ENCODE measurements at regions not wholly inside any gene's neighbourhood (a gene's known extent, or its start where the extent isn't known, plus 50 kb on each side); places are given as distances from the start of the nearest gene placed in this dataset.

- DNase-seq = no peak
These were observed 50.5 kb upstream of the POU2AF2 start for GRCh38 chr11:111194860-111195568.

- no peak for DNase-seq
These were observed 51.5 kb upstream of the POU2AF2 start for GRCh38 chr11:111193924-111194490.

- no peak for DNase-seq
These were observed 56.1 kb upstream of the POU2AF2 start for GRCh38 chr11:111189466-111189865.

GRCh38 chr11:111186308-111186915 lies 59.1 kb upstream of the POU2AF2 start:
- no peak for DNase-seq

- no peak for DNase-seq
These were observed 60.3 kb upstream of the POU2AF2 start for GRCh38 chr11:111185266-111185665.

- peak; percentile 75 for DNase-seq
These were observed 61.8 kb upstream of the POU2AF2 start for GRCh38 chr11:111183706-111184105.

GRCh38 chr11:111179184-111179910 lies 66.2 kb upstream of the POU2AF2 start:
- DNase-seq = no peak

- DNase-seq = no peak
These were observed 68.3 kb upstream of the POU2AF2 start for GRCh38 chr11:111177037-111177871.

GRCh38 chr11:111176603-111177002 lies 68.9 kb upstream of the POU2AF2 start:
- DNase-seq = no peak

GRCh38 chr11:111173221-111173620 lies 72.3 kb upstream of the POU2AF2 start:
- DNase-seq = no peak

- no peak for DNase-seq
These were observed 73.1 kb upstream of the POU2AF2 start for GRCh38 chr11:111172321-111172862.

GRCh38 chr11:111170761-111171379 lies 74.7 kb upstream of the POU2AF2 start:
- DNase-seq = no peak

- DNase-seq = no peak
These were observed 76.2 kb upstream of the POU2AF2 start for GRCh38 chr11:111169367-111169766.

GRCh38 chr11:111168871-111169270 lies 76.7 kb upstream of the POU2AF2 start:
- no peak for DNase-seq

GRCh38 chr11:111167666-111168065 lies 77.9 kb upstream of the POU2AF2 start:
- no peak for DNase-seq

GRCh38 chr11:111166598-111166997 lies 78.9 kb upstream of the POU2AF2 start:
- DNase-seq = no peak

- DNase-seq = no peak
These were observed 83.2 kb upstream of the POU2AF2 start for GRCh38 chr11:111162305-111162704.

GRCh38 chr11:111157571-111157970 lies 88.0 kb upstream of the POU2AF2 start:
- DNase-seq = peak; percentile 61

- DNase-seq = no peak
These were observed 90.5 kb upstream of the POU2AF2 start for GRCh38 chr11:111155021-111155420.

GRCh38 chr11:111153194-111153593 lies 92.3 kb upstream of the POU2AF2 start:
- no peak for DNase-seq

- no peak for DNase-seq
These were observed 96.6 kb upstream of the POU2AF2 start for GRCh38 chr11:111148953-111149352.

GRCh38 chr11:111148121-111148520 lies 97.4 kb upstream of the POU2AF2 start:
- DNase-seq = no peak
